ENCODE measurements at regions not wholly inside any gene's neighbourhood (a gene's known extent, or its start where the extent isn't known, plus 50 kb on each side); places are given as distances from the start of the nearest gene placed in this dataset.

DNA sequence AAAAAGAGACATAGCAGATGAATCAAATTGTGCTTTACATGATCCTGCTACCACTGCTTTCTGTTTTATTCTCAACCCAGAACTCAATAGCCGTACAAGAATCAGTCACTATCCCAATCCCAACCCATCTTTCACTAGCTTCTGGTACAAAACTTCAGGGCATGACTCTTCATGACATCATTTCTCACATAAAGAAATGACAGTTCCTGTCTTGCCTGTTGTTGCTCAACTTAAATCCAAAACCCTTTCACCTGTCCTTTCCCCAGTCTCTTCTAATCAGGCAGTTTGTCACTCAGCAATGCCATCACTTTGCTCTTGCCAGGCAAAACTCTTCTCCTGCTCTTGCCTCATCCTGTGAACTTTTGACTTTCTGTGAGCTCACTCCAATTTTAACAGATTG is 962.8 kb downstream of the GALC start:
- H2BK120ac ChIP-seq (ENCODE audit: low read depth, low read length): no peak overlapping the region
- no TSS peak for BruUV-seq (replicated peaks)
- H2AK9ac ChIP-seq (replicated peaks; ENCODE audit: low read depth, low read length, poor library complexity): no peak overlapping the region
- intact Hi-C loops (cut with micrococcal nuclease) (no loop called here), in situ Hi-C loops (cut with MboI; ENCODE audit: low sequenced_read_pairs) (no loop called here), dilution Hi-C loops (cut with HindIII; ENCODE audit: low sequenced_read_pairs, unreplicated experiment) (no loop called here)
- H3K4ac ChIP-seq (ENCODE audit: low read depth, low read length): no peak overlapping the region
- no peaks in the 10 kb centered on the region for H3K4me1 ChIP-seq (ENCODE audit: control insufficient read depth, insufficient read depth, low read length)
- no peak for ATAC-seq (ENCODE audit: low read depth)
- no peak overlapping the region for H3K27ac ChIP-seq (ENCODE audit: insufficient read depth, low read length)
- no peaks in the 10 kb centered on the region for H3K36me3 ChIP-seq (ENCODE audit: control insufficient read depth, insufficient read depth, low read length)
- TF ChIP-seq, protein P1, sequence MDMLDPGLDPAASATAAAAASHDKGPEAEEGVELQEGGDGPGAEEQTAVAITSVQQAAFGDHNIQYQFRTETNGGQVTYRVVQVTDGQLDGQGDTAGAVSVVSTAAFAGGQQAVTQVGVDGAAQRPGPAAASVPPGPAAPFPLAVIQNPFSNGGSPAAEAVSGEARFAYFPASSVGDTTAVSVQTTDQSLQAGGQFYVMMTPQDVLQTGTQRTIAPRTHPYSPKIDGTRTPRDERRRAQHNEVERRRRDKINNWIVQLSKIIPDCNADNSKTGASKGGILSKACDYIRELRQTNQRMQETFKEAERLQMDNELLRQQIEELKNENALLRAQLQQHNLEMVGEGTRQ (IDR thresholded peaks at IDR 0.05; ENCODE audit: low read depth, low read length): no peak
- TF ChIP-seq MAFK (IDR thresholded peaks at IDR 0.05; ENCODE audit: low read depth, low read length): no peak
- no peak for TF ChIP-seq CHD1 (IDR thresholded peaks at IDR 0.05; ENCODE audit: low read depth, low read length)
- TF ChIP-seq NFE2L2 (IDR thresholded peaks at IDR 0.05; ENCODE audit: low read depth, low read length): no peak
- TF ChIP-seq CEBPB (IDR thresholded peaks at IDR 0.05; ENCODE audit: low read depth, low read length): no peak
- TF ChIP-seq, protein P2, sequence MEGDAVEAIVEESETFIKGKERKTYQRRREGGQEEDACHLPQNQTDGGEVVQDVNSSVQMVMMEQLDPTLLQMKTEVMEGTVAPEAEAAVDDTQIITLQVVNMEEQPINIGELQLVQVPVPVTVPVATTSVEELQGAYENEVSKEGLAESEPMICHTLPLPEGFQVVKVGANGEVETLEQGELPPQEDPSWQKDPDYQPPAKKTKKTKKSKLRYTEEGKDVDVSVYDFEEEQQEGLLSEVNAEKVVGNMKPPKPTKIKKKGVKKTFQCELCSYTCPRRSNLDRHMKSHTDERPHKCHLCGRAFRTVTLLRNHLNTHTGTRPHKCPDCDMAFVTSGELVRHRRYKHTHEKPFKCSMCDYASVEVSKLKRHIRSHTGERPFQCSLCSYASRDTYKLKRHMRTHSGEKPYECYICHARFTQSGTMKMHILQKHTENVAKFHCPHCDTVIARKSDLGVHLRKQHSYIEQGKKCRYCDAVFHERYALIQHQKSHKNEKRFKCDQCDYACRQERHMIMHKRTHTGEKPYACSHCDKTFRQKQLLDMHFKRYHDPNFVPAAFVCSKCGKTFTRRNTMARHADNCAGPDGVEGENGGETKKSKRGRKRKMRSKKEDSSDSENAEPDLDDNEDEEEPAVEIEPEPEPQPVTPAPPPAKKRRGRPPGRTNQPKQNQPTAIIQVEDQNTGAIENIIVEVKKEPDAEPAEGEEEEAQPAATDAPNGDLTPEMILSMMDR (conservative IDR thresholded peaks at IDR 0.05; ENCODE audit: low read depth, low read length): no peak
- TF ChIP-seq BHLHE40 (IDR thresholded peaks at IDR 0.05; ENCODE audit: low read depth, low read length): no peak
- no peak for TF ChIP-seq RFX5 (IDR thresholded peaks at IDR 0.05; ENCODE audit: low read depth, low read length)
- TF ChIP-seq SMC3 (IDR thresholded peaks at IDR 0.05; ENCODE audit: low read depth, low read length): no peak
- no peak for TF ChIP-seq RAD21 (IDR thresholded peaks at IDR 0.05; ENCODE audit: low read length)
- TF ChIP-seq, protein P3, sequence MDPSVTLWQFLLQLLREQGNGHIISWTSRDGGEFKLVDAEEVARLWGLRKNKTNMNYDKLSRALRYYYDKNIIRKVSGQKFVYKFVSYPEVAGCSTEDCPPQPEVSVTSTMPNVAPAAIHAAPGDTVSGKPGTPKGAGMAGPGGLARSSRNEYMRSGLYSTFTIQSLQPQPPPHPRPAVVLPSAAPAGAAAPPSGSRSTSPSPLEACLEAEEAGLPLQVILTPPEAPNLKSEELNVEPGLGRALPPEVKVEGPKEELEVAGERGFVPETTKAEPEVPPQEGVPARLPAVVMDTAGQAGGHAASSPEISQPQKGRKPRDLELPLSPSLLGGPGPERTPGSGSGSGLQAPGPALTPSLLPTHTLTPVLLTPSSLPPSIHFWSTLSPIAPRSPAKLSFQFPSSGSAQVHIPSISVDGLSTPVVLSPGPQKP (IDR thresholded peaks at IDR 0.05; ENCODE audit: borderline replicate concordance, low read depth, low read length): no peak
- TF ChIP-seq RCOR1 (IDR thresholded peaks at IDR 0.05; ENCODE audit: insufficient replicate concordance, low read length): no peak
- no peak for TF ChIP-seq POLR2A (IDR thresholded peaks at IDR 0.05; ENCODE audit: low read depth, low read length)
- TF ChIP-seq MAZ (IDR thresholded peaks at IDR 0.05; ENCODE audit: borderline replicate concordance, low read depth, low read length): no peak
- no peak for TF ChIP-seq MXI1 (IDR thresholded peaks at IDR 0.05; ENCODE audit: borderline replicate concordance, low read depth, low read length)
- CTCF ChIA-PET: no interaction called here
- no peak overlapping the region for H2BK20ac ChIP-seq (ENCODE audit: low read depth, low read length)
- H4K8ac ChIP-seq (ENCODE audit: low read depth in 2 of 2, low read length in 2 of 2): no peak overlapping the region
- H4K20me1 ChIP-seq (ENCODE audit: insufficient read depth, low read length): no peaks in the 10 kb centered on the region
- no peak overlapping the region for H3K23ac ChIP-seq (ENCODE audit: low read depth, low read length)
- no peak overlapping the region for H3K4me3 ChIP-seq (ENCODE audit: insufficient read depth, low read depth, low read length)
- H3K4me2 ChIP-seq (ENCODE audit: low read depth, low read length): no peak overlapping the region
- H3K9me3 ChIP-seq (ENCODE audit: control insufficient read depth, insufficient read depth, low read length): no peaks in the 10 kb centered on the region
- no peak overlapping the region for H4K91ac ChIP-seq (ENCODE audit: insufficient read depth, low read depth, low read length)
- H3K9ac ChIP-seq (ENCODE audit: low read depth, low read length): no peak overlapping the region
- H3K14ac ChIP-seq (replicated peaks; ENCODE audit: low read depth, low read length): no peak overlapping the region
- no peak overlapping the region for H2AFZ ChIP-seq (replicated peaks; ENCODE audit: low read length, poor library complexity)
- H3K56ac ChIP-seq (ENCODE audit: extremely low read depth, insufficient read depth, low read length): no peak overlapping the region
- H3K79me1 ChIP-seq (ENCODE audit: low read depth in 1 of 2, low read length in 2 of 2): no peaks in the 10 kb centered on the region
- POLR2A ChIA-PET (ENCODE audit: unreplicated experiment): no interaction called here
- H2BK15ac ChIP-seq (ENCODE audit: low read depth, low read length): no peak overlapping the region
- no peaks in the 10 kb centered on the region for H3K27me3 ChIP-seq (ENCODE audit: control insufficient read depth, insufficient read depth, low read length)
- WGBS, 2 experiments (ENCODE audit: extremely low coverage in 2 of 2, insufficient read length in 1 of 2): 17% methylated on average over 1 of the region's 1 CpG; no CpG with 5 or more reads in 1 of the 2 experiments
- no peak overlapping the region for H3K18ac ChIP-seq (ENCODE audit: low read depth, low read length)
- no peak overlapping the region for H2BK5ac ChIP-seq (ENCODE audit: low read depth, low read length, poor library complexity, severe bottlenecking)
- H3K9me1 ChIP-seq (ENCODE audit: insufficient read depth, low read length): no peaks in the 10 kb centered on the region
- DNase-seq: no peak
- H4K5ac ChIP-seq (ENCODE audit: low read depth, low read length): no peak overlapping the region
- no peak overlapping the region for H2AK5ac ChIP-seq (ENCODE audit: low read depth, low read length)

Data from IMR-90 (cell line).